WTC11 (cell line): ENCODE measurements at regions not wholly inside any gene's neighbourhood (a gene's known extent, or its start where the extent isn't known, plus 50 kb on each side); places are given as distances from the start of the nearest gene placed in this dataset.

ENCODE experiments used
- ATF3 ChIP-seq: sonication (generic); formaldehyde crosslinking; conservative IDR thresholded peaks from 2 replicates; pipeline ENCODE4 v1.8.1; 2022; ENCODE audit warnings: mild to moderate bottlenecking, missing genetic modification reagents
- ATF6 ChIP-seq: sonication (generic); formaldehyde crosslinking; IDR thresholded peaks from 2 replicates; pipeline ENCODE4 v1.8.1; 2023; ENCODE audit warnings: mild to moderate bottlenecking, missing genetic modification reagents
- CREB1 ChIP-seq: sonication (generic); formaldehyde crosslinking; IDR thresholded peaks from 2 replicates; pipeline ENCODE4 v1.8.0; 2023; ENCODE audit warnings: mild to moderate bottlenecking, missing genetic modification reagents
- CTCF ChIP-seq: fragments of 200-600 bp; IDR thresholded peaks from 2 replicates; pipeline ENCODE4 v1.8.0; 2022; ENCODE audit warnings: antibody characterized with exemption
- ETV6 ChIP-seq: sonication (generic); formaldehyde crosslinking; IDR thresholded peaks from 2 replicates; pipeline ENCODE4 v1.8.1; 2022; ENCODE audit warnings: mild to moderate bottlenecking, missing genetic modification reagents
- FOXP1 ChIP-seq: sonication (generic); formaldehyde crosslinking; IDR thresholded peaks from 2 replicates; pipeline ENCODE4 v1.8.0; 2022; ENCODE audit warnings: missing genetic modification reagents, mild to moderate bottlenecking, moderate library complexity, borderline replicate concordance
- GABPB1 ChIP-seq: sonication (generic); formaldehyde crosslinking; IDR thresholded peaks from 2 replicates; pipeline ENCODE4 v1.8.1; 2023; ENCODE audit warnings: mild to moderate bottlenecking, missing genetic modification reagents
- IRF1 ChIP-seq: sonication (generic); formaldehyde crosslinking; IDR thresholded peaks from 2 replicates; pipeline ENCODE4 v1.8.0; 2023; ENCODE audit warnings: missing genetic modification reagents
- NFE2L1 ChIP-seq: sonication (generic); formaldehyde crosslinking; IDR thresholded peaks from 2 replicates; pipeline ENCODE4 v1.8.1; 2023; ENCODE audit warnings: missing genetic modification reagents
- TEAD4 ChIP-seq: sonication (generic); formaldehyde crosslinking; IDR thresholded peaks from 2 replicates; pipeline ENCODE4 v1.8.0; 2022; ENCODE audit warnings: mild to moderate bottlenecking, missing genetic modification reagents
- USF1 ChIP-seq: sonication (generic); formaldehyde crosslinking; IDR thresholded peaks from 2 replicates; pipeline ENCODE4 v1.8.0; 2022; ENCODE audit warnings: mild to moderate bottlenecking, missing genetic modification reagents
- ZNF121 ChIP-seq: sonication (generic); formaldehyde crosslinking; IDR thresholded peaks from 2 replicates; pipeline ENCODE4 v1.8.0; 2023; ENCODE audit warnings: missing genetic modification reagents
- TF ChIP-seq, protein P1 (sequence below): fragments of 250-450 bp; sonication (Bioruptor Pico); IDR thresholded peaks from 2 replicates; pipeline ENCODE4 v1.9.0; 2021; ENCODE audit warnings: mild to moderate bottlenecking
- TF ChIP-seq, protein P2 (sequence below): sonication (generic); formaldehyde crosslinking; IDR thresholded peaks from 2 replicates; pipeline ENCODE4 v1.8.0; 2022; ENCODE audit warnings: mild to moderate bottlenecking, missing genetic modification reagents

GRCh38 chr1:194181845-194182244 lies 995.4 kb upstream of the B3GALT2 start:
- TF ChIP-seq IRF1 (CRISPR knock-in tag) (no peak), CREB1 (CRISPR knock-in tag) (no peak), ATF3 (CRISPR knock-in tag) (no peak), GABPB1 (CRISPR knock-in tag) (no peak), CTCF (no peak), USF1 (CRISPR knock-in tag) (no peak), FOXP1 (CRISPR knock-in tag) (no peak), NFE2L1 (CRISPR knock-in tag) (no peak), ZNF121 (CRISPR knock-in tag) (no peak), TEAD4 (CRISPR knock-in tag) (no peak), ATF6 (CRISPR knock-in tag) (no peak), ETV6 (CRISPR knock-in tag) (no peak)
- TF ChIP-seq, protein P1, sequence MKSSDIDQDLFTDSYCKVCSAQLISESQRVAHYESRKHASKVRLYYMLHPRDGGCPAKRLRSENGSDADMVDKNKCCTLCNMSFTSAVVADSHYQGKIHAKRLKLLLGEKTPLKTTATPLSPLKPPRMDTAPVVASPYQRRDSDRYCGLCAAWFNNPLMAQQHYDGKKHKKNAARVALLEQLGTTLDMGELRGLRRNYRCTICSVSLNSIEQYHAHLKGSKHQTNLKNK (CRISPR knock-in tag), result no peak
- TF ChIP-seq, protein P2, sequence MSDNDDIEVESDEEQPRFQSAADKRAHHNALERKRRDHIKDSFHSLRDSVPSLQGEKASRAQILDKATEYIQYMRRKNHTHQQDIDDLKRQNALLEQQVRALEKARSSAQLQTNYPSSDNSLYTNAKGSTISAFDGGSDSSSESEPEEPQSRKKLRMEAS (CRISPR knock-in tag), result no peak
